HPDE6-E6E7 (cell line): ENCODE measurements at regions not wholly inside any gene's neighbourhood (a gene's known extent, or its start where the extent isn't known, plus 50 kb on each side); places are given as distances from the start of the nearest gene placed in this dataset.

Experiments used
- DNase-seq: peaks from one replicate; pipeline ENCODE4 v3.0.0; 2011; ENCODE audit warnings: missing footprints; ENCODE audit errors: extremely low spot score

DNA sequence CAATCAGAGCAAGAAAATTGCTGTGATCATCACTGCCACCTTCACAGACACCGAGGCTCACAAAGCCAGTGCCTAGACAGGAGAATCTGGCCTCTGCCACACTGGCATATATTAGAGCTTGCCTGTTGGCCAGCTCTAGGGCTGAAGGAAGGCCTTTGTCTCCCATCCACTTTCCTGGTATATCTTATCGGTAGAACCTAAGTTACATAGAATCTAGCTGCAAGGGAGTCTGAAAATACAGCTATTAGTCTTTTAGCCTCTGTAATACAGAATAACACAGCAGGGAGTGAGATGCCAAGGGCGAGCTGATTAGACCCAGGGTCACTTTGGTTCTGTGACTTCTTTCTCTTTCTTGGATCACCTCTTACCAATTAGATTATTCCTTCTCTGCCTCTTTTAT, 154.9 kb upstream of the KL start:
- no peak for DNase-seq

DNA sequence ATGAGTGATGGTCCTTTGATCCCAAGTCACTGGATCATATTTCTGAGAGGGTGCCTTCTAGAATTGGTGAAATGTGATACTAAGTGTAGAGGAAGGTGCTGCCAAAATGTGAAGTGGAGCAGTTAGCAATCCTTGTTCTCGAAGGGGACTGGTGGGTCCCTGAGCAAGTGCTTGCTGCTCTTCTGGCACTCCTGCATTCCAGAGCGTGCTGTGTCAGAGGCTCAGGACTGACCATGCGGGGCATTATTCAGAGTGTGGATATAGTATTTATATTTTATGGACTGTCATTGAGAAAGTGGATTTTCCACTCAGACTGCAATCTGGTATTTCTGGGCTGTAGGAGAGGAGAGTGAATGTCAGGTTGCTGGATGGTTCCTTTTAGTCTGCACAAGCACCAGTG, 152.6 kb upstream of the KL start:
- DNase-seq = no peak

DNA sequence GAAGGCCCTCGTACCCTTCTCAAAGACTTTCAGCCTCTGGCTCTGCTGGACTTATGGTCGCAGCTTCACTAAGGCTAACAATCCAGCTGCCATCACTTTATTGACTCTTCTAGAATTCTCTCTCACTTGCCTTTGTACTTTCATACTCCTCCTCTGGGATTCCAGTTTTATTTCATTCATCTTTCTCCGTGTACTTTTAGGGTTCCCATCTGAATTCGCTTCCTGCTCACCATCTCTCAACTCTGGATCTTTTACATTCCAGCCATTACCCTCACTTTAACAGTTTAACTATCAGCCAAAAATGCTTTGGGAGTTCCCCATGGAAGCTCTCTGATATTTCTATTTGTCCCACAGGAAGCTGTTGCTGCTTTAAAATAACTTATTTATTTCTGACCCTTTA, 149.3 kb upstream of the KL start:
- no peak for DNase-seq

DNA sequence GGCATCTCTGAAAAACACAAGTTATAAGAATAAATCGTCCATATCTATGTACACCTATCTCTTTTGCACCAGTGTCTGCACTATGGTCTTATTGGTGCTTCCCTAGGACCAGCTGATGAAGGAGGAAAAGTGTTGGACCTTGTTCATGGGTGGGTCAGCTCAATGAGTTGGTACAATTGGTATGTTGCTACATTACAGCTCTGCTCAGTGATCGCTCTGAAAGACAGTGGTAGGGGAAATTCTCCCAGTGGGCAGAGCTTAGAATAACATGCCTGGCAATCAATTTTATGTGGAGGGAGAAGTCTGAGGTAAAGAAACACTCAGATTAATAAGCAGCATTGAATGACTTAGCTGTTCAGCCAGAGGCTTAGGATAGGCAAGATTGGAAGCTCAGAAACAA, 138.7 kb upstream of the KL start:
- DNase-seq = no peak

DNA sequence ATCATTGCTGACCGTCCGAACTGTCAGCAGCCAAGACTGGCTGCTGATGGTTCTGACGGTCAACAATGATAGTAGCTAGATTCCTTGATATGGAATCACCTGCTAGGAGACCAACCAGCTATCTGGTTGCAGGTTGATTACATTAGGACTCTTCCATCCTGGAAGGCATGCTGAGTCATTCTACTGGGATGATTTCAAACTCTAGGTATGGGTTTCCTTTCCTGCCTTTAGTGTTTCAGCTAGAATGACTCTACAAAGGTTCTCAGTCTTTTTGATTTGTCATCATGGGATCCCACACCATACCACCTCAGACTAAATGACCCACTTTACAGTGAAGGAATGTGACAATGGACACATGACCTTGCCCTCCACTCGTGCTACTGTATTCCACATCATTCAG, 138.1 kb upstream of the KL start:
- no peak for DNase-seq

DNA sequence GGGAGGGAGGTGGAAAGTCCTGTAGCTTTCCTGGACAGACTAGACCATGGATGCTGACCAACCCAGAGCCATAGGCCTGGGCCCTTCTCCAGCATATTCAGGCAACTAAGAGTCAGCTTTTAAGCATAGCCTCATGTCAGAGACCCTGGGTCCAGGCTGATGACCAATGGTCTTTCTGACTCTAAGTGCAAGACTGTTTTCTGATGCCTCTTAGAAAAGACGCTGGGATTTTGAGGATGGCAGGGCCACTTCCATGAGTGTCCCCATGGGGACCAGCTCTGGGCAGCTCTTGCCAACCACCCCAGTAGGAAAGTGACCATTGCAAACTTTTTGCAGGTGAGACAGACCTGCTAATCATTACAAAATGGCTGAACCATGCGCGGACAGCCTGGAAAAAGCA, 135.6 kb upstream of the KL start:
- no peak for DNase-seq

DNA sequence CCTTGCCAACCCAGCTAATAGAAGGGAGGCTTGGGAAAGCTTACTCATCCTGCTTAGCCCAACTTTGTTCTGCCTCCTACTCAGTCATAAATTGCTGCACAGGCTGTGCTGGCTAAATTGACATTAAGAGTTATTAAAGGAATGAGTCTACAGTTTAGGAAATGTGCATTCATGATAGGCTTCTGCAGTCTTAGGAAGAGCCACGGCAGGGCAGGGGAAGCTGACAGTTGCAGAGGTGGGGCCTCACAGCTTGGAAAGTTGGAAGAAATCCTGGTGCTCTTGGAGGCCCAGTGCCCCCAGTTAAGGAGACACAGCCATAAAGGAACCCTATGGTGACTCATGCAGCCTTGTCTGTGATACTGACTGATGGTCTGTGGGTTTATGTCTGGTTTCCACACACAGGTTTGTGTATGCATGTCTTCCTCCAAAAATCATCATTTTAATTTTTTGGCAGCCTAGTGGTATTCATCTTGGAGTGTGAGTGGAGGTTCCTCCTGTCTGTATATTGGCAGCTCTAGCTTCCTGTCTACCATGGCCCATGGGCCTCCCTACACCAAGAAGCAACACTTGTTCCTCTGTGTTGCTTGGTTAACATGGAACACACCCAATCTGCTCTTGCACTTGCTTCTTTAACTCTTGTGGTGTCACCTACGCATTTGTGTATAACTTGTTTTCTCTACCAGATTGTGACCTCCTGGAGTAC, 135.0 kb upstream of the KL start:
- no peak for DNase-seq

DNA sequence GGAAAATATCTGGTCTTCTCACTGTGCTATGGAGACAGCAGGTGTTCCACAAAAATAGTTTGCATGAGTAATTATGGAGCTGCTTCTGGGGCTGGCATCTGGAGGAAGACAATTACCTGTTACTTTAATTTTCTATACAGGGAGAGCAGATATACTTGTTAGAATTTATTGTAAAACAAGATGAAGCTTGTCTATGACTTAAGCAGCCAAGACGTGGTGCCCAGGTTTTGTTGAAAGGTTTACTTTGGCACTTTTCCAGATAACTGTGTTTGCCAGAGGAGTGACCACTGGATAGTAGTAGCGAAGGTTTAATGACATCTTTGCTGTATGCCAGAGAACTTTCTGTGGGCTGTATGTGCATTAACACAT, 134.5 kb upstream of the KL start:
- DNase-seq = no peak

DNA sequence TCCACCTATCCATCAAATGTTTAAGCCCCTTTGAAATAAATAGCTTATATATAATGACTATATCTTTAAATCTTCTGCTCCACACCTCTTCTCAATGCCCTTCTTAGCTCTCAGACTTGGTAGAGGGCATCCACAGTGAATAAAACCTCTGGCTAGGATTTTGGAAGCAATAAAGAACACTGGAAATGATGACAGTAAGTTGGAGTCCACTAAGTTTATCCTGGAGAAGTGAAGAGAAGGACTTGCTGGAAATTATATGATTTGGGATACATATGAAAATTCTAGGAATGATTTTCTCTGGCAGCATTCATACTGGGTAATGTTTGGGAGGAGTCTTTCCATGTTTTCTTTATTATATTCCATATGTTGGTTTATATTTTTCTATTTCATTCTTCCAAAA, 133.5 kb upstream of the KL start:
- no peak for DNase-seq

DNA sequence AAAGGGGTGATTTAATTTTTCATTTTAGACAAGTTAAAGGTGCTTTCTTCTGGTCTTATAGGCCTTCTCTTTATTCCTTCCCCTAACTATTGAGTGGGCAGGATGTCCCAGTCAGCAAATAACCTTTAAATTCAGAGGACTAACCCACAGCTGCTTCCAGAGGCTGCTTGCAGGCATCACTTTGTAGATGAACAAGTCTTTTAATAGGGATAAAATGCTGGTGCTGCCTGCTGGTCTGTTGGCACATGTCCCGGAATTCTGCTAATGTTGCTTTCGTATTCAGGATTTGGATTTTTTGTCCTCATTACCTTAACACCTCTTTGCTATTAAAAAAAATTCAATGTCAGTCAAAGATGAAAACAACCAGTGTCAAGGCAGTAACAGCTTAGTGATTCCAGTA, 132.7 kb upstream of the KL start:
- DNase-seq = no peak

DNA sequence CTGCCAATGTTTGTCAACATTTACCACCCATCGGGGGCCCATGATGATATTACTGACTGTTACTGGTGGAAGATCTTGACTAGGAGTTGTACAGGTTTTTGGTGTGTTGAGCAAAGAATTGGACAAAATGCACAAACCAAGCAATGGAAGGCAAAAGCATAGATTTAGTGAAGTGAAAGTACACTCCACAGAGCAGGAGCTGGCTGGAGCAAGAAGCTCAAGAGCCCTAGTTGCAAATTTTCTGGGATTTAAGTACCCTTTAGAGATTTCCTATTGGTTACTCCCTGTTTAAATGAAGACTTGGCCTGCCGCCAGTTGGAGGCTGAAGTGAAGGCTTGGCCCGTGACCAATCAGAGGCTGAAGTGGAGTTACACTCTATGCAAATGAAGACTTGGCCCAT, 128.6 kb upstream of the KL start:
- no peak for DNase-seq

DNA sequence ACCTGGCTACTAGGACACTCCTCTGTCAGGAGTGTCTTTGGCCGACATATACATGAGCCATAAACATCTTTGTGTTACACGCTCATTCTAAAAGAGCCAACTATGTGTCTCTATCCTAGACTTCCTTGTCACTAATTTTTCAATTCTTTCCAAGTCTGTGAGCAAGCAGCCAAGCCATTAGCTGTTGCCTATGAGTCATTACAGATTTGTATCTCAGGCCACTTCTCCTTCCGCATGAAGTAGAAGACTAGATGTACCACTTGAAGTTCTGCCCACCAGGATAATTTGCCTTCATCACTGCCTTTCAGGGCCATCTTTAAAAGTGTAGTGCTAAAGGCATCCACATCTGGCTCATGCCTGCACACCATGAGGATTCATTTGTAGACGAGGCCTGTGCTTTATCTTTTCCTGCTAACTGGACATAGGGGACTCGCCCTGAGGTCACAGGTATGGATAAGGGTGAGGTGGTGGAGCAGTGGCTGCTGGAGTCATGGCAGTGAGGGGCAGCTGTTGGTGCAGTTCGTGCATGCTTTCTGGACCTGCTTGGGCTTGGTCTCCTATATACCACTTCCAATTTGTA, 126.1 kb upstream of the KL start:
- no peak for DNase-seq

DNA sequence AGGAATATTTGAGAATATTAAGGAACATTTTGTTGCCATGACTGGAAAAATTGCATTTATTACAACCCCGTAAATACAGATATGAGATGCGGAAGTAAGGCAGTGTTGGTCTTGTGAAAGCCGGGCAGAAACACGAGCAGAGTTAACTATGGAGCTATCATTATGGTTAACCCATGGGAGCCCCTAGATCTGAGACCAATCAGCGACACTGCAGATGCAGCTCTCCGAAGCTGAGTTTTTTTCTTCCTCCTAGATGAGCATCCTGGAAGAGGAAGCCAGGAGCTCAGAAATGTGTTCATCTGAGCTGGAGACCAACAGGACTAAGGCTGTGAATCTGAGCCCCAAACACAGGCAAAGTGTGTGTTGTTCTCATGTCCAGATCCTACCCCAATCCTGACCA, 123.0 kb upstream of the KL start:
- DNase-seq = no peak

DNA sequence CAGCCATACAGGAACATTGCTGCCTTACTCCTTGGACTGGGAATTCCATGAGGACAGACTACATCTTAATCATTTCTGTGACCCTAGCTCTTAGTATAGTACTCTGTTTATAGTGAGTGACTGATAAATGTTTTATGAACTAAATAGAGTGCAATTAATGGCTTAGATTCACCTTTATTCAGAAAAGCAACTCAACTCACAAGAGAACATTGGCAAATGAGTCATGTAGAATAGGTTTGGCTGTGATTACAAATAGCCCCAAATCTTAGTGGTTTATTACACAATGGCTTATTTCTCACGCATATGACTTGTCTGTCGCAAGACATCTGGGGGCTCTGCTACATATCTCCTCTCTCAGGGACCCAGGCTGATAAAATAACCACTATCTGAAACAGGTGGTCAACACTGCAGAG, 121.6 kb upstream of the KL start:
- DNase-seq = no peak

DNA sequence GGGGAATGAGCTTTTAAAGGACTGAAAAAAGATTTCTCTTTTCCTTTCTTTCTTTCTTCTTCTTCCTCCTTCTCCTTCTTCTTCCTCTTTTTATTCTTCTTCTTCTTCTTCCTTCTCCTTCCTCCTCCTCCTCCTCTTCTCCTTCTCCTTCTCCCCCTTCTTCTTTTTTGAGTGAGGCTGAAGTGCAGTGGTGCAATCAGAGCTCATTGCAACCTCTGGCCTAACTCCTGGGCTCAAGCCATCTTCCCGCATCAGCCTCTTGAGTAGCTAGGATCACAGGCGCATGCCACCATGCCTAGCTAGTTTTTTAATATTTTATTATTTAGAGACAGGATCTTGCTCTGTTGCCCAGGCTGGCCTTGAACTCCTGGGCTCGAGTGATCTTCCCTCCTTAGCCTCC, 120.9 kb upstream of the KL start:
- no peak for DNase-seq

DNA sequence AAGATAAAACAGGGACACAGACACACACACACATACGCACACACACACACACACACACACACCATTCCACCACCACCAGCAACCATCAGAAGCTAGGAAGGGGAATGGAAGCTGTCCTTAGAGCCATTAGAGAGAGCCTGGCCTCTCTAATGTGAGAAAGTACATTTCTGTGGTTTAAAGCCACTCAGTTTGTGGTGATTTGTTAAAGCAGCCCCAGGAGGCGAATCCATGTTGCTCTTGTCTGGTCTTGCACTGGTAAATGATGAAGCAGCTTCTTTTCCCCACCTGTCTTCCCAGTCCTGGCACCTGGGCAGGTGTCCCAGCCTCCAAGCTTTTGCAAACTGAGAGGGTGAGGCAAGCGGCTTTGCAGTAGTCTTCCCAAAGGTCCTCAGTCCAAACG, 118.9 kb upstream of the KL start:
- no peak for DNase-seq

DNA sequence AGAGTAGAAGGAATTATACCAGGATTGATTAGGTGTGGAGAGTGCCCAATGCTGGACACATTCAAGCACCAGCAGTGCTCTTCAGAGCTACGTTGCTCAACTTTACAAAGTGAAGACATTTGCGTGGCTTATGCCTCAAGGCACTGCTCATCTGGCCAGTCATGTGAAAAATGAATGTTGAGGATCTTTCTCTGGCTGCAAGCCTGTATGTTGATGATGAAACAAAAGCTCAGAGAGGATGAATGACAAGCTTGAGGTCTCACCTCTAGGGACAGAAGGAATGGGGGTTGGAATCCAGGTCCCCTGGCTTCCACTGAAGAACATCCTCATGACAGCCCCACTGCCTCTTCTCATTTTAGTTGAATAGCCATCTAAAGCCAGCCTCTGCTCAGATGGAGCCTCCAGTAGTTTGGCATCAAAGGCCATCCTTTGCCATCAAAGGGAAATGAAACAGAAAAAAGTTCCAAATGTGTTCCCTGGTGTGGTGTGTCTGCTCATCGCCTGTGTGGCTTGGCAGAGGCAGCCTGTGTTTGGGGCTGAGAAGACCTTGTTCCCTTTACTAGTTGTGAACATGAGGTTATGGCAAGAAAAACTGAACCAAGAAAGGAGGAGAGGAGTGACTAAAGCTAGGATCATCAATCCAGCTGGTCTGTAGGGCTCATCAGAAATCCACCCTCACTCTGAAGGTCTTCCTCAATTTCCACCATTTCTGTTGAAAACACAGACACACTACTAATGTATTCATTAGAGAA, 114.0 kb upstream of the KL start:
- no peak for DNase-seq

DNA sequence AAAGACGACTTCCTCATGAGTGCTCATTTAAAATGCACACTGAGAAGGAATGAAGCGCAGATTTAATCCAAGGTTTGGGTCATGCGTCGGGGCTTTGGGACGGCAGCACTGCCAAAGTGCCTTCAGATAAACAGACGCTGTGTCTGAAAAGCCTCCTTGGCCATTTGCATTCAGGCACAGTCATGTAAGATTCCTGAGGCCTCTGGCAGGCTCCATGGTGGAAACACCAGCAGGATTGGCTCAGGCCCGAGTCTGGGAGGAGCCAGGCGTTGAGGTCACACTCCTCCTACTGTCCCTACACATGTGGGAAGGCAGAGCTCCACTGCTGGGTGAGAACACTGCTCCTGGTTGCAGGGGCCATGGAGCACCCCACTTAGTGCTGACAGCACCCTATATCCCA, 113.3 kb upstream of the KL start:
- DNase-seq = no peak

DNA sequence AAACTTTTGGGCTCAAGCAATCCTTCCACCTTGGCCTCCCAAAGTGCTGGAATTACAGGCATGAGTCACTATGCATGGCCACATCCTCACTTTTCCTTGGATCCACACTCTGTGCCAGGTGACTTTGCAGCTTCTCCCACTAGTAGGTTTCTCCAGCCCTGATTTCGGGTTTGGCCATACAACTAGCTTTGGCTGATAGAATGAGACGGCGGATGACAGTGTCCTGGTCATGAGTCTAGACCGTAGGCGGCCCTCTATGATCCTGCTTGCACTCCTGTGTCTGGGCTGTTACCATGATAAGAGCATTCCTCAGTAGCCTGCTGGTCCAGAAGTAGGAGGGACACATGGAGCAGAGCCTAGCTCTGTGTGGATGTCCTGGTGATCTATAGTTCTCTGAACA, 112.5 kb upstream of the KL start:
- DNase-seq = no peak

DNA sequence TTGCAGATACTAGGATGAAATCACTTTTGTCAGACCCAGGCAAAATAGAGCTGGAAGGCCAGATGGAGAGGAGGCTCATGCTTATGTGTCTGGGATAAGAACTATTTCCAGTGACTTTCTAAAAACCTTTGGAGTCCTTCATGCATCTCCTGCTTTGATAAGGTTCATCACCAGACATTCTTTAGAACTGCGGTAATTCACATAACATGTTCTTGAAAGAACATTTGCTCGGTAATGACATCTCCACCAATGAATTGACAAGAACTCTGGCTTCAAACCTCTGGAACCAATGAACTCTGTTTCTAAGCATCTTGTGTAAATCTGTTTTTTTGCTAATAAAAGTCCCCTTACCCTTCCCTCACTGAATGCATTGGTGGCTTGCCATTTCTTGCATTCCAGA, 112.0 kb upstream of the KL start:
- DNase-seq = no peak

DNA sequence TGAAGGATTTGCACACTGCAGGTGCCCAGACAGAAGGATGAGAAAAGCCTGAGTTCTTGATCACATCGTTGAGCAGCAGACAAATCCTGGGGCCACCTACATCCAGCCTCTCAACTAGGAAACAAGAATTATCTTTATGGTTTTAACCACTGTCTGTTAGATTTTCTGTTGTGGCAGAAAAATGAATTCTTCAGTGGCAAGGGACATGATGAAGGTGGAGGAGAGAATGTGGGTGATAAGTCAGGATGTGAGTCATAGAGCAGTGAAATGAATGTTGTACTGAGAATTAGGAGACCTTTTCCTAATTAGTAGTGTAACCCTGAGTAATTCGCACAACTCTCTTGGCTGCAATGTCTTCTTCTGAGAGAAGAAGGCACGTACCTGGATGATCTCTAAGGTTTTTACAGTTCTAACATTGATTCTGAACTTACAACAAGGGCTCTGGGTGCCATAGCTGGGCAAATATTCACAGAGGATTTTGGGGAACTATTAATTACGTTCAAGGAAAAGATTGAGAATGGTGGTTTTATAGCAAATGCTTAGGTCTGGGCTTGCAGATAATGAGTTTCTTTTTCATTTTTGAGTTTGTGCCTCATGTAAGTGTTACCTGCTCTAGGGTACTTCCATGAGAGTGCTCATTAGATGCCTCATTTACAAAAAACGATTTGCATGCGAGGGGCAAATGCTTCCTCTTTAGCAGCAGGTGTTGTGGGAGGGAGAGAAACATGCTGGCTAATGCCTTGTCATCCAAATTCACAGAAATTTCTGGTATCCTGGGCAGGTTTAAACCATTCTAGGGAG, 111.0 kb upstream of the KL start:
- no peak for DNase-seq

DNA sequence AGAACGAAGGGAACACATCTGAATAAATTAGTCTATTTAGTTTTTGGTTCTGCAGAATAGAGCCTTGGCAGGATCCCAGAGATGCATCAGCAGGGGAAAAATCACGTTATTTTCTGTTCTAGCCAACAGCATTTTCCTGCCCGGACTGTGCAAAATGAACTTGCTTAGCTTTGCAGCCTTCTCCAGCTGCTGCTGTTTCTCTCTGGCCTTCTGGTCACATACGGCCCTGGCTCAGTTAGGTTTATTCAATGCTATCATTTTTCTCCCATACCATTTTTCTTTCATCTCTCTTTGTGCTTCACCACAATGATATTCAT, 110.4 kb upstream of the KL start:
- no peak for DNase-seq

DNA sequence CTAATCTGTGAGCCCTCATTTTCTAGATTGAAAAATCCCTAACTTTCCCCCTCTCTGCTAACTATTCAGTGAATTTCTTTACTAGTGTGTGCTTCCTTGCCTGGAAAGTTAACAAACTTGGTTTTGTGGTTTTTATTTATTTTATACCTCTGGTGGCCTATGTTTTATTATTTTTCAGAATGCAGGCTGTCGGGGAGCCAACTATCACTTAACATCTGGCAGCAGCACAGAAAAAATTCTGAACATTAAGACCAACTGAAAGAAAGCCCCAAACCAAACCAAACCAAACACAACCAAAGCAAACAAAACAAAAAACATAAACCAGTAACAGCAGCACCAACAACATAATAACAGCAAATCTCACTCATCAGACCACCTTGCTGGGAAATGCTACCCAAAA, 109.0 kb upstream of the KL start:
- no peak for DNase-seq
